Mesothelial cell of epicardium (in vitro differentiated cells): ENCODE measurements at regions not wholly inside any gene's neighbourhood (a gene's known extent, or its start where the extent isn't known, plus 50 kb on each side); places are given as distances from the start of the nearest gene placed in this dataset.

Experiments used
- DNase-seq, 2 experiments: peaks; one replicate each; pipeline ENCODE4 v3.0.0; 2021; ENCODE audit warnings: low spot score in 2 of 2; ENCODE audit not compliant: unreplicated experiment in 2 of 2
- H3K27ac Mint-ChIP-seq: 2 replicates; pipeline ENCODE4 v1.8.0; 2021; ENCODE audit warnings: mixed read lengths
- H3K27me3 Mint-ChIP-seq: 2 replicates; pipeline ENCODE4 v1.8.0; 2021; ENCODE audit warnings: low read depth, mixed read lengths
- H3K36me3 Mint-ChIP-seq: 2 replicates; pipeline ENCODE4 v1.8.0; 2021; ENCODE audit warnings: mixed read lengths
- H3K4me1 Mint-ChIP-seq: 2 replicates; pipeline ENCODE4 v1.8.0; 2021; ENCODE audit warnings: mixed read lengths
- H3K4me3 Mint-ChIP-seq: 2 replicates; pipeline ENCODE4 v1.8.0; 2021; ENCODE audit warnings: mild to moderate bottlenecking, moderate library complexity, mixed read lengths
- H3K9me3 Mint-ChIP-seq: 2 replicates; pipeline ENCODE4 v1.8.0; 2021; ENCODE audit warnings: mixed read lengths
- CTCF ChIP-seq: fragments of 200-600 bp; sonication (generic); IDR thresholded peaks from one replicate; pipeline ENCODE4 v1.5.0; 2021; ENCODE audit warnings: antibody characterized with exemption; ENCODE audit not compliant: unreplicated experiment

DNA sequence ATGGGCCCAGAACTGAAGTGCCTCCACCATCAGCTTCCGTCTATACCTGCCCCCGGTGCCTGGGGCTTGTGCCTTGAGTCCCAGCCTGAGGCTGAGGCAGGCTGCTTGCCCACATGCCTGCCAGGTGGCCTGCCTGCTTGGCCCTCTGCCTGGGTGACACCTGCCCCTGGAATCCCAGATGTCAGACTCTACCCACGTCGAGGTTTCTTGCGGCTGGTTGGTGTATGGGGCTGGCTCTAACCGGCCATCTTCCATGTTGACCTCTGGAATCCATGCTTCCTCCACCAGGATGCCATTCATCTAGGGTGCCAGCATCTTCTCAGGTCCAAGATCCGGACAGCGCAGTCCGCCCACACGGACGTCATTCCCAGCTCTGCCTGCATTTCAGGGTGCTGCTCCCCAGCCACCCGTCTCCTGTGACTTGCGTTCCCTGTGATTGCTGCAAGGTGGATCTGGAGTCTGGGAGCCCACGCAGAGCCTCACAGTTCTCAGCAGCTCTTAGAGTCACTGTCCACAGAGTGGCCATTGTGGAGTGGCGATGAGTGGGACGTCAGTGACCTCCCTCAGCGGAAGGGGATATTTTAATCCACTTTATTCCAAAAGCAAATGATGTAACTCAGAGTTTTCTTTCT is 298.1 kb downstream of the TCERG1L start:
- no peak overlapping the region for H3K27ac Mint-ChIP-seq
- peaks cover 12% of the 10 kb centered on the region for H3K4me1 Mint-ChIP-seq
- no peak overlapping the region for H3K4me3 Mint-ChIP-seq
- no peak for DNase-seq
- no peak for TF ChIP-seq CTCF
- no peaks in the 10 kb centered on the region for H3K9me3 Mint-ChIP-seq
- H3K36me3 Mint-ChIP-seq: no peaks in the 10 kb centered on the region
- no peaks in the 10 kb centered on the region for H3K27me3 Mint-ChIP-seq

DNA sequence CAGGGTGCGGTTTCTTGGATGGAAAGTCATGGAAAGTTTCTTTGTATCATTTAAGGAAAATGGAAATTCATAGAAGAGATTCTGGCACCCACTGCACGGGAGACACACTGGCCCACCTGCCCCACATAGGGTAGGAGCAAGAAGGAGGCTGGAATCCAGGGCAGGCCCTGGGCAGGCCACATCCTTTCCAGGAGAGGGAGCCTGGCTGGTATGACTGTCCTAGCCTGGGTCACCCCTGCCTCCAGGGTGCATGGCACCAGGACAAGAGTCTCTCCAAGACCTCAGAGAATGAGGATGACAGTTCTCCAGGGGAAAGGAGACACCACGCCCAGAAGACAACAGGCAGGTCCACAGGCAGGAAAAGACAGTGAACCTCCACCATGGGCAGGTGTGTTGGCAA is 297.2 kb downstream of the TCERG1L start:
- peaks cover 14% of the 10 kb centered on the region for H3K4me1 Mint-ChIP-seq
- no peak overlapping the region for H3K27ac Mint-ChIP-seq
- peaks cover 2% of the 10 kb centered on the region for H3K27me3 Mint-ChIP-seq
- no peak for DNase-seq
- H3K9me3 Mint-ChIP-seq: no peaks in the 10 kb centered on the region
- H3K36me3 Mint-ChIP-seq: no peaks in the 10 kb centered on the region
- no peak for TF ChIP-seq CTCF
- no peak overlapping the region for H3K4me3 Mint-ChIP-seq

- Mint-ChIP-seq H3K36me3 (no peaks in the 10 kb centered on the region), H3K27ac (no peak overlapping the region), H3K4me3 (no peak overlapping the region), H3K9me3 (no peaks in the 10 kb centered on the region), H3K27me3 (peaks cover 3% of the 10 kb centered on the region), H3K4me1 (peaks cover 15% of the 10 kb centered on the region)
- DNase-seq: no peak
- TF ChIP-seq CTCF: no peak
These were observed 296.2 kb downstream of the TCERG1L start for GRCh38 chr10:131015271-131015670.

GRCh38 chr10:131016556-131016955 is 295.0 kb downstream of the TCERG1L start:
- no peak overlapping the region for H3K4me3 Mint-ChIP-seq
- H3K27ac Mint-ChIP-seq: no peak overlapping the region
- H3K36me3 Mint-ChIP-seq: no peaks in the 10 kb centered on the region
- peaks cover 15% of the 10 kb centered on the region for H3K4me1 Mint-ChIP-seq
- no peaks in the 10 kb centered on the region for H3K9me3 Mint-ChIP-seq
- H3K27me3 Mint-ChIP-seq: peaks cover 6% of the 10 kb centered on the region
- no peak for DNase-seq
- no peak for TF ChIP-seq CTCF

DNA sequence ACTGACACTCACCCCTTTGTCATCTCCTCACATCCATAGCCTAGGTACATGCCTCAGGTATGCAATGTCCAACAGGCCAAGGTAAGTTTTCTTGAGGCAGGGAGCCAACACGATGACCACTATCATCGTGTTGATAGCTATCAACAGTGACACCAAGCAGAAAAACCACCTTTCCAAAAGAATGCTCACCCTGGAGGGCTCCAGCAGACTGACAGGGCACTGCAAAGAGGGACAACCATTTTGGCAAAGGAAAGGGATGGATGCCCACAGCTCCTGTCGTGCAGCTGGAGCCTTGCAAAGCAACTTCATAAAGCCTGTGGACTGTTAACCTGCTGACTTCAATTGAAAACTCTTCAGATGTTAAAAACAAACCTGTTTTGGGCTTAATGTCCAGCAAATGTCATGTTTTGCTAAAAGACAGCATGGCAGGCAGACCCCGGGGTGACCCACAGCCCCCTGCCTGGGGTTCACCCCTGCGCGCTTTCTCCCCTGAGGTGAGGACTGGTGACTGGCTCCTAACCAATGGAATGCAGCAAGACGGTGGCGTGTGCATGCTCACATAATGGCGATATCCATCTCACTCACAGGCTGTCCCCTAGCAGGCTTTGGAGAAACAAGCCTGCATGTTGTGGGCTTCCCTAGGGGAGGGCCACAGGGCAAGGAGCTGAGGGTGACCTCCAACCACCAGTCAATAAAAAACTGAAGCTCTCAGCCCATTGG is 293.8 kb downstream of the TCERG1L start:
- Mint-ChIP-seq H3K27ac (no peak overlapping the region), H3K27me3 (peaks cover 8% of the 10 kb centered on the region), H3K9me3 (no peaks in the 10 kb centered on the region), H3K4me1 (peaks cover 15% of the 10 kb centered on the region), H3K4me3 (no peak overlapping the region), H3K36me3 (no peaks in the 10 kb centered on the region)
- no peak for TF ChIP-seq CTCF
- no peak for DNase-seq
